ENCODE measurements at regions not wholly inside any gene's neighbourhood (a gene's known extent, or its start where the extent isn't known, plus 50 kb on each side); places are given as distances from the start of the nearest gene placed in this dataset.

DNA sequence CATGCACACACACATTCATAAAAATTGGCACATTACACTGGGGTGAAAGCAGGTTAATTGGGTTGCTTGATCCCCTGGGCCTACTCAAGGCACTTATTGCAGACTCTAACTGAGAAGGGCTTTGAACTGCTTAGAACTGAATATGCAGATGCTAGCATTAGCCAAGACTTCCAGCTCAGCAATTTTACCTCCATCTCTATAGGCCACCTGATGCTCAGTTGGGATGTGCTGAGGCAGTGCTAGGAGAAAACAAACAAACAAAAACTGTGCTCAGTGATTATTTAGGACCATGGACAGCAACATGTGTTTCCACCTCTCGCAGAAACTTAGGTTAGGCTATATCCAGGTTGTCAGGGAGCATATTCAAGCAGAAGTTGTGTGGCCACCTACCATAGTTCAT is 124.8 kb upstream of the WSCD2 start:
- DNase-seq (no peak), ATAC-seq (no peak), FAIRE-seq (no peak)
- Histone ChIP-seq H3K9me3 (no peaks in the 10 kb centered on the region), H3K4me3 (no peak overlapping the region), H3K4me1 (no peaks in the 10 kb centered on the region), H3K27me3 (no peaks in the 10 kb centered on the region), H3K27ac (no peak overlapping the region), H3K36me3 (no peaks in the 10 kb centered on the region)
- 7 to 10% methylated on average over 1 of the region's 1 CpG for WGBS, 2 donors
- intact Hi-C loops (cut with DNase I) = no loop called here
- TF ChIP-seq, protein P1, sequence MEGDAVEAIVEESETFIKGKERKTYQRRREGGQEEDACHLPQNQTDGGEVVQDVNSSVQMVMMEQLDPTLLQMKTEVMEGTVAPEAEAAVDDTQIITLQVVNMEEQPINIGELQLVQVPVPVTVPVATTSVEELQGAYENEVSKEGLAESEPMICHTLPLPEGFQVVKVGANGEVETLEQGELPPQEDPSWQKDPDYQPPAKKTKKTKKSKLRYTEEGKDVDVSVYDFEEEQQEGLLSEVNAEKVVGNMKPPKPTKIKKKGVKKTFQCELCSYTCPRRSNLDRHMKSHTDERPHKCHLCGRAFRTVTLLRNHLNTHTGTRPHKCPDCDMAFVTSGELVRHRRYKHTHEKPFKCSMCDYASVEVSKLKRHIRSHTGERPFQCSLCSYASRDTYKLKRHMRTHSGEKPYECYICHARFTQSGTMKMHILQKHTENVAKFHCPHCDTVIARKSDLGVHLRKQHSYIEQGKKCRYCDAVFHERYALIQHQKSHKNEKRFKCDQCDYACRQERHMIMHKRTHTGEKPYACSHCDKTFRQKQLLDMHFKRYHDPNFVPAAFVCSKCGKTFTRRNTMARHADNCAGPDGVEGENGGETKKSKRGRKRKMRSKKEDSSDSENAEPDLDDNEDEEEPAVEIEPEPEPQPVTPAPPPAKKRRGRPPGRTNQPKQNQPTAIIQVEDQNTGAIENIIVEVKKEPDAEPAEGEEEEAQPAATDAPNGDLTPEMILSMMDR (IDR thresholded peaks at IDR 0.05) = no peak

DNA sequence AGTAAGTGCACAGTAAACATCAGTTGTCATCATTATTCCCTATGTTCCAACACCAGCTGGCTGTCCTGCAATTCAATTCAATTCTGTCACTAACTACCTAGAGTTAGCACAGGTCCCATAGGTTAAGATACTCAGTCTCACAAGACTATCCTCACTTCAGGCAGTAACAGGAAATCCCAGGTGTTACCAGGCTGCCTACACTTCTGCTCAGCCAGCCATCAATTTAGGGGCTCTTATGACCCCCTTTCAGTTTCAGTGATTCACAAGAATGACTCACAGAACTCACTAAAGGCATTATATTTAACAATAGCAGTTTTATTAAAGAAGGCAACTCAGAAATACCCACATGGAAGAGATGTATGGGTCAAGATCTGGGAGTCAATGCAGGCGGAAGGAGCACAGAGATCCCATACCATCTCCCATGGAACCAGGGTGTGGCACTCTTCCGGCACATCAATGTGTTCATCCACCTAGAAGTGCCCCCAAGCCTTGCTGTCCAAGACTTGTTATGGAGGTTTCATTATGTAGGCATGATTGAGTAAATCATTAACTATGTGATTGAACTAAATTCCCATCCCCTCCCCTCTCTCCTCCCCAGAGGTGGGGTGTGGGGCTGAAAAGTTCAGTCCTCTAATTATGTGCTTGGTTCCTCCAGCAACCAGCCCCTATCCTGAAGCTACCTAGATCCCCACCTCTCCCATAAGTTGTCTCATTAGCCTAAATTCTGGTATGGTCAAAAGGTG is 120.8 kb upstream of the WSCD2 start:
- Histone ChIP-seq H3K4me1 (no peaks in the 10 kb centered on the region), H3K36me3 (no peaks in the 10 kb centered on the region), H3K27ac (no peak overlapping the region), H3K4me3 (no peak overlapping the region), H3K27me3 (no peaks in the 10 kb centered on the region), H3K9me3 (no peaks in the 10 kb centered on the region)
- intact Hi-C loops (cut with DNase I) = no loop called here
- no peak for DNase-seq
- WGBS, 2 donors = 76 to 80% methylated on average over 2 of the region's 2 CpGs
- FAIRE-seq = no peak
- no peak for ATAC-seq
- TF ChIP-seq, protein P1 (IDR thresholded peaks at IDR 0.05) = no peak

- no peak for FAIRE-seq
- no peaks in the 10 kb centered on the region for H3K27me3 ChIP-seq
- ATAC-seq = no peak
Measured at GRCh38 chr12:108009442-108010070, 119.5 kb upstream of the WSCD2 start.

GRCh38 chr12:108016022-108016564 is 113.0 kb upstream of the WSCD2 start:
- WGBS, 2 donors = 56 to 60% methylated on average over 4 of the region's 4 CpGs
- FAIRE-seq = no peak
- intact Hi-C loops (cut with DNase I) = no loop called here
- H3K4me1 ChIP-seq = no peaks in the 10 kb centered on the region
- H3K27ac ChIP-seq = no peak overlapping the region
- ATAC-seq = no peak
- DNase-seq = no peak
- TF ChIP-seq, protein P1 (IDR thresholded peaks at IDR 0.05) = no peak
- H3K27me3 ChIP-seq = no peaks in the 10 kb centered on the region
- no peaks in the 10 kb centered on the region for H3K9me3 ChIP-seq
- H3K36me3 ChIP-seq = no peaks in the 10 kb centered on the region
- H3K4me3 ChIP-seq = no peak overlapping the region

More at GRCh38 chr12:108009442-108010070, 119.5 kb upstream of the WSCD2 start:
- H3K4me3 ChIP-seq = no peak overlapping the region
- TF ChIP-seq, protein P1 (IDR thresholded peaks at IDR 0.05) = no peak
- WGBS, 2 donors = 44 to 47% methylated on average over 4 of the region's 4 CpGs
- intact Hi-C loops (cut with DNase I) = no loop called here
- H3K9me3 ChIP-seq = no peaks in the 10 kb centered on the region
- no peaks in the 10 kb centered on the region for H3K4me1 ChIP-seq
- no peak overlapping the region for H3K27ac ChIP-seq
- H3K36me3 ChIP-seq = no peaks in the 10 kb centered on the region
- DNase-seq = no peak
